ENCODE measurements at regions not wholly inside any gene's neighbourhood (a gene's known extent, or its start where the extent isn't known, plus 50 kb on each side); places are given as distances from the start of the nearest gene placed in this dataset.
A peak's percentile ranks its signal among the peaks of the same experiment; 100 is the strongest.

DNA sequence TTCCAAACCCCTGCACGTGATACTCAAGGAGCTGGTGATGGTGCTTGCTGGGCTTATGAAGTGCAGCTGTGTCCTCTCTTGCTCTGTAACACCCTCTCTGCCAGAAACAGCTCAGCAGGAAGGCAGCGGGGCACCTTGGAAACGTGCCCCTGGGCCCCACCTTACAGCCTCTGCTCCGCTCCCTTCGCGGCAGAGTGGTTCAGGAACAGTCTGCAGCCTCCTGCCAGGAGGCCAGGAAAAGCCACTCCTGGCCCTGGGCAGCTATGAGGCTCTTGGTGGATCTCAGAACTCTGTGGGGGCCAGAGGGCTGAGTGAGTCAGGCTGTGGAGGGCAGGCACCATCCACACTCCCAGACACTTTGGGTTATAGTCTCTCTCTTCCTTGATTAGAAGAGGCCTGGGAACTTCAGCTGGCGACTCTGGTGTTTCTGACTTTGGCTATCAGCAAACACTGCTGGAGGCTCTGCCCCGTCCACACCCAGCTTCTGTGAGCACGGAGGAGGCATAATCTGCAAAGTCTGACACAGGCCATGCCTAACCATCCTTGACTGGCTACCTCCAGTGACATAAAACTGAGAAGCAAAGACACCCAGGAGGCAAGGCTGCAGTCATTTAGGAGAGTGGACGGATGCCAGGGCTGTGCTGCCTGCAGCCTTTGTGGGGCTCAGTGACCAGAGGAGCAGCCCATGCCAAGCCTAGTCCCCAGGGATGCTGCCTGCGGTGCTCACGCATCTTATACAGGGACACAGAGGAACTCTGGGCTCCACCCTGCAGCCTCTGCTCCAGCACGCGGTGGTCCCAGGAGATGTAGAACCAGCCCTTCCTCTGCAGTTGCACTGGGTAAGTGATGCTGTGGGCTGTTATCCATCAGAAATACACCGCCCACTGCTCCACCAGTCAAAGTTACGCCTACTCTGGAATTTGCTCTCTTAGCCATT, 65.3 kb downstream of the METRNL start:
- DNase-seq, result peak; percentile 49

DNA sequence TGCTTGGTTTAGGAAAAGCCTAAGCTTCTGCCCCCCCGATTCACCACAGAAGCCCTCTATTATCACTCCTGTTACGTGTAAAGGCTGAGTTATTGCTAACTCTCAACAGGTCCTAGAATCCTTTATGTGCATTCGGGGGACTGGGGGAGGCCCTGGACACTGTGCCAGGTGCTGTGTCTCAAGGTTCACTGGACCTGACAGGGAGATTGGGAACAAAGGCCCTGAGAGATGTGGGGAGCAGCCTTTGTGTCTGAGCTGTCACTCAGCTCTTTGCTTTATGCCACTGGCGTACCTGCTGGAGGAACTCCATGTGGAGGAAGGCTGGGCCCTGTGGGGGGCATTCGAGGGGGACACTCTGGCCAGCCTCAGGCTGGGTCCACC, 65.9 kb downstream of the METRNL start:
- no peak for DNase-seq

DNA sequence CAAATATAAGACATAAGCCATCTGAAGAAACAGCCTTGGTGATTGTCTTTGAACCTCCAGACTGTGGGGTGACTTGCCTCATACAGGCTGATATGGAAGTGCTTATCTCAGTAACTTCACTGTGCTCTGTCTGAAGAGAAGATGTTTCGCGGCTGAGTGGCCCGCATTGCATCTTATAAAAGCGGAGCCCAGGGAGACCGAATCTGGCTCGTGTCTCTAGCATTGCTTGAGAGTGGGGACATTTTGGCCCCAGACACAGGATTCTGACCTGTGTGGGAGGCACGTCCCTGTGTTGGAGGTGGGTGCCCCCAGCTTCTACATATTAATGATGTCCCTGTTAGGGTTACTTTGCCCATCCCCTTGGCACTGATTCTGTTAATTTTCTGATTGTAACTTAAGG, 66.4 kb downstream of the METRNL start:
- DNase-seq, result no peak

DNA sequence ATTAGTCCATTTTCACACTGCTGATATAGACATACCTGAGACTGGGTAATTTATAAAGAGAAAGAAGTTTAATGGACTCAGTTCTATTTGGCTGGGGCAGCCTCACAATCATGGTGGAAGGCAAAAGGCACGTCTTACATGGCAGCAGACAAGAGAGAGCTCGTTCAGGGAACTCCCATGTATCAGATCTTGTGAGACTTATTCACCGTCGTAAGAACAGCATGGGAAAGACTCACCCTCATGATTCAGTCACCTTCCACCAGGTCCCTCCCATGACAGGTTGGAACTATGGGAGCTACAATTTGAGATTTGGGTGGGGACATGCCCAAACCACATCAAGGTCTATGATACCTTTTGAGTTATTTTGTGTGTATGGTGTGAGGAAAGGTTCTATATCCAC, 66.9 kb downstream of the METRNL start:
- DNase-seq, result no peak

DNA sequence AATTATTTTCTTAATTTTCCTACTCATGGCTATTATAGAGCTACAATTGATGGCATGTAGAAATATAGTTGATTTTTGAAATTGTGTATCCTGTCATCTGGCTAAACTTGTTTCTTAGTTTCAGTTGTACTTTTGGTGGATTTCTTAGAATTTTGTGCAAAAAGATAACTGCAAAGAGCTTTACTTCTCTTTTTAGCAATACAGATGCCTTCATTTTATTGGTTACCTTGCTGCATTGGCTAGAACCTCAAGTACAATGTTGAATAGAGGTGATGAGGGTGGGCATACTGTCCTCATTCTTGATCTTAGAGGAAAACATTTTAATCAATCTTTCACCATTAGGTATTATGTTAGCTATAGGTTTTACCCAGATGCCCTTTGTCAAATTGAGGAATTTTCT, 67.9 kb downstream of the METRNL start:
- no peak for DNase-seq

DNA sequence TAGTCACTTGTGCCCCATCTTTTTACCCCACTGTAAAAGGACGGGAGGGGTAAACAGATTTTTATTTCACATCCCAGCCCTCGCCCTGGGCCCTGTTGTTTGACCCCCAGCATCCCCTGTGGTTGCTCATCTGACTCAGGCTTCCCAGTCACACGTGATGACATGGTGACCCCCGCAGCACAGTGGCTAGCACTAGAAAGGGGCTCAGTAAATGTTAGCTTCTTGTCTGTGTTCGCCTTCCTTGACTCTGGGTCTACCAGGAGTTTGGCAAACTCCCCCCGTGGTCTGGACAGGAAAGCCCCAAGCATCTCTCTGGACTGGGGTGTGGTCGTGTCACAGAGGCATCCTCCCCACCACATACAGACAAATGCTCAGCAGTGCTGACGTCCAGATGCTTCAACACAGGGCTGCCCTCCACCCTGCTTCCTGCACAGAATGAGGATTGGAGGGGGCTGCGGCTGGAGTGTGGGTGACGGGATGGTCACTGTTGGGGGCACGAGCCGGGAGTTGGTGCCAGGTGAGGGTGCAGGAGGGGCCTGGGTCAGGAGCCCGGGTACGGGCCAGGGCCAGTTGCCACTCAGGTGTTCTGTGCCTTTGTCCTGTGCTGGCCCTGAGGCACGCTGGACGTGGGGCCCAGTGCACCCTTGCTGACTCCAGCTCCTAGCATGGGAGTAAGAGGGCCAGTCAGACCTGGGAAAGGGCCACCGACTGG, 69.1 kb downstream of the METRNL start:
- no peak for DNase-seq

DNA sequence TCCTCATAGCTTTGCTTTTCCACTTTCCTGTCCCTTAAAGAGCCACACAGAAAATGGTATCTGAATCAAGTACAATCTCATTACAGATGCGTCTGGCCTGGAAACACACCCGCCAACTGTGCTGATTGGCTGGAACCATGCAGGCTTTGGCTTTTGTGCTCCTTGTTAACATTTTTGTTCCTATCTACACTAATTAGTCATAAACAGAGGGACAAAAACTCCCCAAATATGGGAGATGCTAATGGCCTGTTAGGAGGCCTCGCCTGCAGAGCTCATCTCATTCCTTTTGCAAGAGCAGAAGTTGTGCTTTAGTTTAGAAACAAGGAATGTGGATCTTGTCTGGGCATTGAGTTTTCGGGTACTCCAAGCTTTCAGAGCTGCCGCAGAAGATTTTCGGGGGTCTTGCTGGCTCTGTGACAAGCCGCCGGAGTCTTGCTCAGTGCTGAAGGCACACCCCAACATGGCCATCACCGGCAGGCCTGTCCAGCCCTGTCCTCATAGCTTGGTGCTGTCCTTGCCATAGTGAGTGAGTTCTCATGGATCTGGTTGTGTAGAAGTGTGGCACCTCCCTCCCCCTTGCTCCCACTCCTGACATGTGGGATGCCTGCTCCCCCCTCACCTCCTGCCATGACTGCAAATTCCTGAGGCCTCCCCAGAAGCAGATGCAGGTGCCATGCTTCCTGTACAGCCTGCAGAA, 69.8 kb downstream of the METRNL start:
- no peak for DNase-seq

DNA sequence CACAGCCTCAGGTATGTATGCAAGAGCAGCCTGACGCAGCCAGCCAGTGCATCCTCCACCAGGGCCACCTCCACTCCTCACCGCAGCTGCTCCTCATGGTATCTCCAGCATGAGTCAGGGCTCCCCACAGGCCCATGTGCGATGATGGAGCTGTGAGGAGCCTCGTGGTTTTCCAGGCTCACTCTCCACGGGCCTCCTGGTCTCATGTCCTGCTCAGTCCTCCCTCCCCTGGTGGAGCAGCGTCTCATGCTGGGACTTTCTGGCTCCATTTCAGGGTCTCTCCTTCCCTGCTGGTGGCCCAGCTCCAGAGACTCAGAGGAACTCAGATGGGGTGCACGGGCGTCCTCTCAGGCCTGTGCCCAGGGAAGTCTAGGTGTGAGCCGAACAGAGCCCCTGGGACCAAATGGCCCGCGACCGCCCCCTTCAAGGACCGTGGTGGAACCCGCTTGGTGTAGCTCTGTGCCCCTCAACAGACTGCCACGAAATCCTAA, 70.4 kb downstream of the METRNL start:
- peak; percentile 14 for DNase-seq

DNA sequence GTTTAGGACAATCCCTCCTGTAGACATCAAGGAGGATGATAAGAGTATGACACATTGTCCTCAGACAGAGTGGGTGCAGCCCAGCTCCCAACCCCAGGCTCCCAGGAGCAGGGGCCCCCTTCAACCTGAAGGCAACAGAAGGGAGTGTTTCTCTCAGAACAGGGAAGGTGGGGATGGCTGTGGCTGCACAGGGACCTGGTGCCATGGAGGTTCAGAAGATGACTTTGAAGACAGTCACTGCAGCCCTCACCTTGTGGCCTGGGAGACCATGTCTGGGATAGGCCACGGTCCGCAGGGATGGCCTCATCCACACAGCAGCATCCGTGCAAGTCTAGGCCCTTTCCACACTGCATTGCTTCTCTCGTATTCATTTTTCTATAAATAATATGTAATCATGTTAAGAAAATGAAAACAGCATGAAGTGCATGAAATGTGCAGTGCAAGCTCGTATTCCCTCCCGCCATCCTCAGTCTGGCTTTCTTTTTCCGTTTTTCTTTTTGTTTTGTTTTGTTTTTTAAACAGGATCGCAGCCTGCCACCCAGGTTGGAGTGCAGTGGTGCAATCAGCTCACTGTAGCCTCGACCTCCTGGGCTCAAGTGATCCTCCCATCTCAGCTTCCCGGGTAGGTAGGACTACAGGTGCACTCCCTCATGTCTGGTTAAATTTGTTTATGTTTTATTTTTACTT, 71.1 kb downstream of the METRNL start:
- no peak for DNase-seq

DNA sequence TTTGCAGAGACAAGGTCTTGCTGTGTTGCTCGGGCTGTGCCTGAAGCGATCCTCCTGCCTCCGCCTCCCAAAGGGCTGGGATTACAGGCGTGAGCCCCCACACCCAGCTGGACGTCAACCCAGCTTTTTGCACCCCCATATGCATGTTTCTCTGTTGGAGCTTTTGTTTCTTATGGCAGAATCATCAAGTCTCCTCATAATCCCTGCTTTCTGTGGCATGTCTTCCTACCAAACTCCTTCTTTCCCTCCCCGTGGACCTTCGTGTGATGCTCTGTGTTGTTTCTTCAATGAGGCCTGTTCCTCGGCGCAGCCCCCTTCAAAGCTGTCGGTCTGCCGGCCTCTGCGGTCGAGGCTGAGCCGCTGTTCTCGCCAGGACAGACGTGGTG, 71.6 kb downstream of the METRNL start:
- no peak for DNase-seq

DNA sequence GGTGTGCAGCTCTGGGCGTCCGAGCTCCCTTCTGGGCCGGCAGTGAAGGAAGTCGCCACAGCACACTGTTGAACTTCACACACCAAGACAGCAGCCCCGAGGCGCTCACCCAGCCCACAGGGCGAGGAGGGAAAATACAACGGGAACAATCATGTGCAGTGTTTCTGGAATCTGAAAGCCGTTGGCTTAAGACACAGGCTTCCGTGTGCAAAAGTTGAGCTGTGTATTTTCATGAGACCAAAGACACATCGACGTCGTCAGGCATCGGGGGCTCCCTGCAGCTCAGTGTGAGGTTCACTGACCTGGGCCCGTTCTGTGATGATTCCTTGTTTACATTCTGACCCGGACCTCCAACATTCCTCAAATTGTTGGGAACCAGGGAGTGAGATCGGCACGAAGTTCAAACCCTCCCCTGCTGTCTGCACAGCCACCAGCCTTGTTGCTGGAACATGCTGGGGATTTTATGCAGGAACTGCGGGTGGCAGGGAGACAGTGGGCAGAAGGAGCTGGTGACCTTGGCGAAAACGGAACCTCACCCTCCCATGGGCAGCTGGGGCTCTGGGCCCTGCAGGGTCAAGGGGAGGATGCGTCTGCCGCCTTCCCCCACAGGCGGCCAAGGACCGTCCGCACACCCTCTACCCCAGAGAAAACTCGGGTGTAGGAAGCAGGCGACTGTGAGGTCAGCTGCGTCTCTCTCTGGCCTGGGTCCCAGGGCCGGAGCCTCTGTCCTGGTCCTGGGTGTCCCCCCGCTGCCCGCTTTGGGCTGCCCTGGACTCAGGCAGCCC, 72.2 kb downstream of the METRNL start:
- DNase-seq, result peak; percentile 42

DNA sequence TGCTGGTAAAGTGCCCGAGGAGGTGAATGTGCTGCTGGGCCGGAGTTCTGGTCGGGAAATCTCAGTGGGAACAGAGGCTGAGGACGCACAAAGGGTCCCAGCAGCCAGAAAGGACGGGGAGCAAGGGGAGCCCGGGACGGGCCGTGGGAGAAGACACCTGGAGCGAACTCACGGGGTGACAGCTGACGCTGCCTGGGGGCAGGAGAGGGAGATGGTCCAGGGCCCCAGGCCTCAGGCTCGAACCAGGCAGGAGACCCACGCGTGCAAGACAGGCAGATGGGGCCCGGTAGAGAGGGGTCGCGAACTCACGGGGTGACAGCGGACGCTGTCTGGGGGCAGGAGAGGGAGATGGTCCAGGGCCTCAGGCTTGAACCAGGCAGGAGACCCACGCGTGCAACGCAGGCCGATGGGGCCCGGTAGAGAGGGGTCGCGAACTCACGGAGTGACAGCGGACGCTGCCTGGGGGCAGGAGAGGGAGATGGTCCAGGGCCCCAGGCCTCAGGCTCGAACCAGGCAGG, 72.9 kb downstream of the METRNL start:
- no peak for DNase-seq

DNA sequence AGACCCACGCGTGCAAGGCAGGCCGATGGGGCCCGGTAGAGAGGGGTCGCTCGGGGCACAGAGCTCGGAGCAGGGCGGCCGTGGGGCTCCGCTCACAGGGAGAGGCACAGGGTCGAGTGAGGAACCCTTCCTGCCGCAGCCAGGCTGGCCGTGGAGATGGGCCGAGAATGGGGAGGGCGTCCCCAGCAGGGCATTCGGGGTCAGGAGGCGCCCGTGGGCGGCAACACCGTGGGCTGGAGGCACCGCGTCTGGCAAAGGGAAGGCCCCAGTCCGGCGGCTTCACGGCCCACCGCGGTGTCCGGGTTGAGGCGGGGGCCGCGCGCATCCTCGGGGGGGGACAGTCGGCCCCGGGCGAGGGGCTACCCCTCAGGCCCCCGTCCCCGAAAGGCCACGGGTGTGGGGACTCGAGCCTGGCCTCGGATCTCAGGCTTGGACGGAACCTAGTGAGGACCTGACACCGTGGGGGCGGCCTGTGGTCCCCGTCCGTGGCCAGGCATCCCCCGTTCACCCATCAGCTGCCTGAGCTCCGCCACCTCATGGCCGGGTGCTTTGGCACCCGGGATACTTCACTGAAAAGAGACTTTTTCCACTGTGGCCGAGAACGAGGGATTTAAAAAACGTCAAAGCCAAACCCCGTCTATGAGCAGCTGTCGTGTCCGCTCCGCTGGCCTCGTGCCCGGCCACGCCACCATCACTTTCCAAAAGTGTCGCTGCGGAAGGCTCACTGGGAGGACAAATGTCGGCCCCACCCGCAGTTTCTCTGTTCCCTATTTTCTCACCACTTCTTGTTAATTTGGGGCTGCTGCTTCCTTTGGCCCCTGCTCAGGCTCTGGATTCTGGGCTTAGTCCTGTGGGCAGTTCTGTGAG, 73.6 kb downstream of the METRNL start:
- DNase-seq, result peak; percentile 77

DNA sequence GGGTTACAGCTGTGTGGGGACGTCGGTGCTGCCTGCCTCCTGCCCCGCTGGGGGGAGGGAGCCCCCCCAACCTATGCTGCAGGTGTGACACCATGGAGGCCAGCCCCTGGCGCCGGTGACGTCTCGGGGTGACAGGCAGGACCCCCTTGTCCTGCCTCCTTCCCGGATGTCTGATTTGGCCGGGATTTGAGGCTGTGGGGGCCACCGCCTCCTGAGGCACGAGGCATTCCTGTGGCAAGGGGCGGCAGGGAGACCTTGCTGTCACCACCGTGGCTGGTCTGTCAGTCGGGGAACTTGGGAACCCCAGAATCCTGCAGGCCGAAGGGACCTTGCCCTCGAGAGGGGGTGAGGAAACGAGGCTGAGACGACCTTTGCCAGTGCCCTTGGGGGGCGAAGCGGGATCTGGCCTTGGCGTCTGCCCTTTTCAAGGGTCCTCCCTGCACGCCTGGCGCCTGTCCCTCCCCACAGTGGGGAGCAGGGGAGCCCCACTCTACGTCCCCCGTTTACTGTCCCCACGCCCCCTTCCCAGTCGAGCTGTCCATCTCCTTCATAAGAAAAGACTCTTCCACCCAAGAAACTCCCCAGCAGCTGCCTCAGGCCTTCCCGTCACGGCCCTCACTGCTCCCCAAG, 74.4 kb downstream of the METRNL start:
- peak; percentile 17 for DNase-seq

DNA sequence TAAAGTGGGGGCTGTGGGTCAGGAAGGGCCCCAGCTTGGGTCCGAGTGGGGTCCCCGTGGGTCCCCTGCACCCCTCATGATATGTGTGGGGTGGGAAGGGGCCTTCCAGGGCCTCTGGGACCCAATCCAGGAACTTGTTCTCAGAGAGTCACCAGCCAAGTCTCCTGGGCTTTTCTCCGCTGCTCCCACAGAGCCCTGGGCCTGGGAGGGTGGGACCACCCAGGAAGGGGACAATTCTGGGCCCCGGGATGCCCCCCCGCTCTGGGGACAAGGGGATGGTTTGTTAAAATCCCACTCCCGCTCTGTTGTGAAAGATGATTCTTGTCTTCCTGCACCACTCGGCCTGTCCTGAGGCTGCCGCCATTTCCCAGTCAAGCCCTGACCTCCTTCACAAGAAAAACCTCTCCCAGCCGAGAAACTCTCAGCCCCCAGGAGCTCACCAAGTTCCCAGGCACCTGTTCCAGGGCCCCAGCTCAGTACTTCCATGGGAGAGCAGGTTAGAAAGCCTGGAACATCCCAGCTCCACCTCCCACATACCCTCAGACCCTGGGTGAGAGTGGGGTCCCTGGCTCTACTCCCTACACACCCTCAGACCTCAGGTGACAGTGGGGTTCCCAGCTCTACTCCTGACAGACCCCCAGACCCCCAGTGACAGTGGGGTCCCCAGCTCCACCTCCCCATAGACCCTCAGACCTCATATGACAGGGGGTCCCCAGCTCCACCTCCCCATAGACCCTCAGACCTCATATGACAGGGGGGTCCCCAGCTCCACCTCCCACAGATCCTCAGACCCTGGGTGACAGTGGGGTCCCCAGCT, 75.1 kb downstream of the METRNL start:
- no peak for DNase-seq

DNA sequence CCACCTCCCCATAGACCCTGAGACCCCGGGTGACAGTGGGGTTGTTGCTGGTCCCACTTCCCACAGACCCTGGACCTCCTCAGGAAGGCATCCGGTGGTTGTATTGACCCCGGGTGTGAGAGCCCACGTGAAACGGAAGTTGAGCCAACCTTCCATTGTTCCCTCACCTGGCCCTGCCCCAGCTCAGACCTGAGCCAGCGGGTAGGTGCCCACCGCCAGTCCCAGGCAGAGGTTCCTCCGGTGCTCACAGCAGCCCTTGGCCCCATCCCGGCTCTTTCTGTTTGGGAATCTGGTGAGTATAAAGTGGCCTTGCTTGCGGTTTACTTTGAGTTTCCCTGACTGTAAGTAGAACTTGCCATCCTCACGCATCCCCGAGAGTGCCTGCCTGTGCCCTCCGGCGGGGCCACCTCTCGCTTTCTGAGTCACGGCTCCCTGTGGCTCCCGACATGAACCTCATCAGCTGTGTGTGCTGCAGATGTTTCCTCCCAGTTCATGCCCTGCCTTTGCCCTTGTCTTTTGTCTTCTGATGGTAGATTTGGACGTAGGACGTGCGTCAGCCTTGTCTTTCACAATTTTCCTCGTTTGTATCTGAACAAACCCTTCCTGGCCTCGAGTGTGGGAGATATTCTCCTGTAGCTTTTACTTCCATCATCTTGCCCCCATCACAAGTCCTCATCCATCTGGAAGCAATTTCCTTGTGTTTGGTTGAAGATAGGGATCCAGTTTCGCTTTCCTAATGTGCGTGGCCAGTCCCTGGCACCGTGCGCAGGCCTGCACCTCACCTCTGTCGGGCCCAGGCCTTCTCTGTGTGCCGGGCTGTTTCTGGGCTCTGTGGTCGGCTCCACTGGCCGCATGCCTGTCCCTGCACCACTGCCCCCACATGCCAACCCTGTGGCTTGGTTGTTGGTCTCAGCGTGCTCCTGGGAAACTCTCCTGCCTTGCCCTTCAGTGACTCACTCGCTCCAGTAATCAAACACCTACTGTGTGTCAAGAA, 76.0 kb downstream of the METRNL start:
- DNase-seq, result peak; percentile 49

DNA sequence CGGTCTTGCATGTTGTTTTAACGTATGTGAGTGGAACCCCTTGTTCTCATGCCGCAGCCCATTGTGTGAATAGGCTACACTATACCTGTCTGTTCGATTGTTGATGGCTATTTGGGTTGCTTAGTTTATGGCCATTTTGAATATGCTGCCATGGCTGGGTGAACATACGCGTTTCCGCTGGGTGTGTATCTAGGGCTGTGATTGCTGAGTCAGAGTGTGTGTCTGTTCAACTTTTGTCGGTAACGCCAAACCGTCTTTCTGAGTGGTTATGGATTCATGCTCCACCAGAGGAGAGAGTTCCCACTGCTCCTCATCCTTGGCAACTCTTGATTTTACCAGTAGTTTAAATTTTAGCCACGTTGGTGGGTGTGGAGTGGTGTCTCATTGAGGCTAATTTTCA, 77.0 kb downstream of the METRNL start:
- DNase-seq, result no peak

Measured in femur (tissue), 1 donor.